Astrocyte of the spinal cord (primary cell): ENCODE measurements at regions not wholly inside any gene's neighbourhood (a gene's known extent, or its start where the extent isn't known, plus 50 kb on each side); places are given as distances from the start of the nearest gene placed in this dataset.

Source experiments
- DNase-seq: peaks from one replicate; pipeline ENCODE4 v3.0.0; 2011; ENCODE audit warnings: low read depth, low spot score
- H3K4me3 ChIP-seq: 2 replicates; pipeline ENCODE4 v1.5.1; 2011; ENCODE audit warnings: low read depth, mild to moderate bottlenecking, low read length, moderate library complexity
- in situ Hi-C: cut with HindIII; loops from 2 replicates; pipeline ENCODE4 v1.10.0; 2017; ENCODE audit warnings: low sequenced_read_pairs
- TF ChIP-seq, protein P1 (sequence below): IDR thresholded peaks from 2 replicates; pipeline ENCODE4 v1.5.1; 2012; ENCODE audit warnings: low read depth, mild to moderate bottlenecking, low read length, inconsistent platforms

DNA sequence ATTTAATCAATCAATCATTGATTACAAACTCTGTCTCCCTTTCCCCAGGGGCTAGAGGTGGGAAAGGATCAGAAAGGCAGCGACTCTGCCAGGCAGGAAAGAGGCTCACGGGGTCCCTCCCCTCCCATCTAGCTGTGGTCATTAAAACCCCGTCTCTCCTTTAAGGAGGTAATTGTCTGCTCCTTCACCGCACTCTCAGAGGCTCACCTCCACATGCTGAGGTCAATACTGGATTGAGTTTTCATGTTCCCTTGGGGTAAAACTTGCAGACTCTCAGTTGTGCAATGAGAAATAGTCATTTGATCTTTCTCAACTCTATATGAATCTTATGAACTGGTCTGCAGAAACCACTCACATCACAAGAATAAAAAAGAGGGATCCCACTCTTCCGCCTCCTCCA is 368.8 kb downstream of the ADRA2A start:
- no peak for DNase-seq
- TF ChIP-seq, protein P1, sequence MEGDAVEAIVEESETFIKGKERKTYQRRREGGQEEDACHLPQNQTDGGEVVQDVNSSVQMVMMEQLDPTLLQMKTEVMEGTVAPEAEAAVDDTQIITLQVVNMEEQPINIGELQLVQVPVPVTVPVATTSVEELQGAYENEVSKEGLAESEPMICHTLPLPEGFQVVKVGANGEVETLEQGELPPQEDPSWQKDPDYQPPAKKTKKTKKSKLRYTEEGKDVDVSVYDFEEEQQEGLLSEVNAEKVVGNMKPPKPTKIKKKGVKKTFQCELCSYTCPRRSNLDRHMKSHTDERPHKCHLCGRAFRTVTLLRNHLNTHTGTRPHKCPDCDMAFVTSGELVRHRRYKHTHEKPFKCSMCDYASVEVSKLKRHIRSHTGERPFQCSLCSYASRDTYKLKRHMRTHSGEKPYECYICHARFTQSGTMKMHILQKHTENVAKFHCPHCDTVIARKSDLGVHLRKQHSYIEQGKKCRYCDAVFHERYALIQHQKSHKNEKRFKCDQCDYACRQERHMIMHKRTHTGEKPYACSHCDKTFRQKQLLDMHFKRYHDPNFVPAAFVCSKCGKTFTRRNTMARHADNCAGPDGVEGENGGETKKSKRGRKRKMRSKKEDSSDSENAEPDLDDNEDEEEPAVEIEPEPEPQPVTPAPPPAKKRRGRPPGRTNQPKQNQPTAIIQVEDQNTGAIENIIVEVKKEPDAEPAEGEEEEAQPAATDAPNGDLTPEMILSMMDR: no peak
- H3K4me3 ChIP-seq: no peak overlapping the region
- in situ Hi-C loops: no loop called here

DNA sequence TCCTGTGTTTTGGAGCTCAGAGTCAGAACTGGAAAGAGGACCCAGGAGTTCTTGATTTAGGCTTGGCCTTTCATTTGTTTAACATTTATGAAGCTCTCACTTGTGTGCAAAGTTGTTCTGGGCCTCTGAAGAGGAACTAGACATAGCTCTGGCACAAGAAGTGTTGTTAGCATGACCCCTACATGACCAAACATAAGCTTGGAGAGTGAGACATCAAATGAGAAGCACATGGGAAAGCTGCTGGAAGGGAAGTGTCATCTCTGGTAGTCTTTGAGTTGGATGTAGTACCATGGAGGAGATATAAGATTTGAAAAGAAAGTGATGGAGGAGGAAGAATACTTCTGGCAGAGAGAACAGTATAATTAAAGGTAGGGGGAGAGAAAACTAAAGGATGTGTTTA is 370.1 kb downstream of the ADRA2A start:
- in situ Hi-C loops: no loop called here
- no peak overlapping the region for H3K4me3 ChIP-seq
- TF ChIP-seq, protein P1: no peak
- no peak for DNase-seq

DNA sequence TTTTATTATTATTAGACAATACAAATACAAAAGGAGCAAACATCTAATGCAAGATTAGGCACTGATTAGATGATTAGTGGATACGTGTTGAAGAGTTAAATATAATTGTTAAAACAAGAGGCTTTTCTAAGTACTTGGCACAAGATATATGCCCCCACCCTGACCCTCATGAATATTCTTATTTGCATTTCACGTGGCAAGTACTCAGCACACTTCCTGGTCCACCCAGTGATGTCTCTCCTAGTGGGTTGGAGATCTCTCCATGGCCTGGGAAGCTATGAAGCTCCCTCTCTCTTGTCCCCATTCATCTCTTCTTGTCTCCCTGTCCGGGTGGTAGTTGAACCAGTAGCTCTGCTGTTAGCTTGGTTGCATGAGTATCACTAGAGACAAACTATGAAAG is 375.3 kb downstream of the ADRA2A start:
- H3K4me3 ChIP-seq: no peak overlapping the region
- in situ Hi-C loops: no loop called here
- TF ChIP-seq, protein P1: no peak
- DNase-seq: no peak

DNA sequence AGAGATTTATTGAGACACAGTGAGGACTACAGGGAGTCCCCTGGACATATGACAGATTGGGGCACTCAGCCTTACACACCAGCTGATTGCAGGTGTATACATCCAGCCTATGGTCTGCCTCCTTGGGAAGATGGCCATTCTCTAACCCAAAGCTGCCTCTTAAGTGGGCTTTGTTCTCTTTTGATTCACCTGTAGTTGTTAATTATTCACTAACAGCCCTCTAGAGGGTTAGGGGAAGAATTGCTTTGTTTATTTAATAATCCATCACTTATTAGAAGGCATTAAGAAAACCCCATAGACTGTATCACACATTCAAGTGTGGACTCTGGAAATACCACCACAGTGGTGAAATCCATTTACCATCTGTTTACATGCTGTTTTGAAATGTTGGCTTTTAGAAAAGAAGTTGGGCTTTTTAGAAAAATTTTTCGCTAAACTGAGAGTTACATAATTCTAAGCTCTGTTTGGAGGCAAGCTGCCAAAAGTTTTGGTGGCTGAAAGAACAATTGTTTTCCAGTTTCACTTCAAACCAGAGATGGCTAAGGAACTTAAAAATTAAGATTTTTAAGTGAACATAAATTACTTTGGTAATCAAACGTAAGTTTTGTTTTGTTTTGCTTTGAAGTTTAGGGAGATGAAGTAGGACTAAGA is 379.1 kb downstream of the ADRA2A start:
- in situ Hi-C loops: no loop called here
- TF ChIP-seq, protein P1: no peak
- DNase-seq: no peak
- no peak overlapping the region for H3K4me3 ChIP-seq

DNA sequence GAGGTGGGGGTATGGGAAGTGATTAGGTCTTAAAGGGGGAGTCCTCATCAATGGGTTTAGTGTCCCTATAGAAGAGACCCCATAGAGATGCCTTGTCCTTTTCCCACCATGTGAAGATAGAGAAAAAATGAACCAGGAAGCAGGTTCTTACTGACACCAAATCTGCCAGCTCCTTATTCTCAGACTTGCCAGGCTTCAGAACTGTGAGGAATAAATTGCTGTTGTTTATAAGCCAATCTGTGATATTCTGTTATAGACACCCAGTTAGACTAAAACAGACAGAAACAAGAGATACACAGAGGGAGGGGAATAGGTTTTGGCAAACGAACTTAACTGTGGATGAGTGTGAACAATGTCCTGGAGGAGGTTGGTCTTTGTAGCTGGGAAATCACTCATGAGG is 381.4 kb downstream of the ADRA2A start:
- in situ Hi-C loops: no loop called here
- TF ChIP-seq, protein P1: no peak
- DNase-seq: no peak
- H3K4me3 ChIP-seq: no peak overlapping the region

DNA sequence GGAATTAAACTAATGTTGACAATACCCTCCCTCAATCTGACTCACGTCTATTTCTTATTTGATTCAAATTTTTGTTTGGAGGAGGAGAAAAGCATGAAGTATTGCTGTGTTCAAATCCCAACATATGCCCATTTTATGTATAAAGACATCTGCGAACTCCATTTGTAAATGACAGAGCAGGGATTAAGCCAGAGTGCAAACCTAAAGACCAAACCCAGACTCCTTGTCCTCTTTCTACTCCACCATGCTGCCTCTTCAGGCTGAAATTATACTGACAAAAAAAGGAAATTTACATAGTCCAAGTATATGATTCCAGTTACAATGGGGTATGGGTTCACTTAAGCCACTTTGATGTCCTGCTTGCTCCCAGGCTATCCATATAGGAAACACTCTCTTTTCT is 383.1 kb downstream of the ADRA2A start:
- no peak for DNase-seq
- TF ChIP-seq, protein P1: no peak
- in situ Hi-C loops: no loop called here
- no peak overlapping the region for H3K4me3 ChIP-seq
